ENCODE measurements at regions not wholly inside any gene's neighbourhood (a gene's known extent, or its start where the extent isn't known, plus 50 kb on each side); places are given as distances from the start of the nearest gene placed in this dataset.

DNA sequence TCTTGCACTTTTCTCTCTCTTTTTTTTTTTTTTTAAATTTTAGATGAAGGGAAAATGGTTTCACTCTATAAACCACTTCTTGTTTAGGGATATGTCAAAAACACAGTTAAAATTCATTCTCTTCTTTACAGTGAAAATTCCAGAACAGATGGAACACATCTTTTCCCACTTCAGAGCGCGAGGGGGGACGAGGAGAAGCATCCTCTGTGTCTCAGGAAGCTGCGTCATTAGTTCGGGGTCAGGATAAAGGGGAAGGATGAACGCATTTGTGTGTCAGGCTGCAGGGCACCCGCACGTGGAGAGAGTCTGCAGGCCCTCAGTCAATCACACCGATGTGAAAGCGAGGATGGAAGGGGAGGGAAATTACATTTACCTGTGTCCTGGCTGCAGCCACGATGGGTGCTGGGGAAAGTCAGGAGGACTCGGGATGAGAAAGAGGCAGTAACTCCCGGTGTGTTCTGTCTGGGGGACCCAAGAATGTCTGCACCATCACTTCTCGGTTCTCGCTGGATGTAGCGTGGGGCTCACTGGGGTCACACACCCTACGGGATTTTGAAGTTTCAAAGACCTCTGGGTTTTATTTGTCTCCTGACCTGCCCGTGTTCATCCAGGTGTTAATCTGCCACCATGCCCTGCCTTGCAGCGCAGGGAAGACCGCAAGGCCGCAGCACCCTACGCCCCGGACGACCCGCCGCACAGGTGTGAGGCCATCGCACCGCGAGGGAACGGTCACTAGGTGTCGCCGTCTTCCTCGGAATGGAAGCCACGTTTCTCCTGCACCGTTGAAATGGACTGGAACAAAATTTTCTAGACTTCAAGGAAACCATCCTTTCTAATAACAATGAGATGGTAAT lies 66.7 kb upstream of the PITRM1 start:
- intact Hi-C loops (cut with DNase I; ENCODE audit: low total_unique reads), result no loop called here
- Histone ChIP-seq H3K27ac (peak overlapping the region in 1 of 2 donors; percentile 59), H3K27me3 (no peaks in the 10 kb centered on the region), H3K4me1 (no peaks in the 10 kb centered on the region), H3K4me3 (no peak overlapping the region), H3K9me3 (no peaks in the 10 kb centered on the region), H3K36me3 (no peaks in the 10 kb centered on the region)
- DNase-seq, result peak; percentile 76 to 77
- no peak for TF ChIP-seq POLR2A (IDR thresholded peaks at IDR 0.05)
- TF ChIP-seq, protein P1, sequence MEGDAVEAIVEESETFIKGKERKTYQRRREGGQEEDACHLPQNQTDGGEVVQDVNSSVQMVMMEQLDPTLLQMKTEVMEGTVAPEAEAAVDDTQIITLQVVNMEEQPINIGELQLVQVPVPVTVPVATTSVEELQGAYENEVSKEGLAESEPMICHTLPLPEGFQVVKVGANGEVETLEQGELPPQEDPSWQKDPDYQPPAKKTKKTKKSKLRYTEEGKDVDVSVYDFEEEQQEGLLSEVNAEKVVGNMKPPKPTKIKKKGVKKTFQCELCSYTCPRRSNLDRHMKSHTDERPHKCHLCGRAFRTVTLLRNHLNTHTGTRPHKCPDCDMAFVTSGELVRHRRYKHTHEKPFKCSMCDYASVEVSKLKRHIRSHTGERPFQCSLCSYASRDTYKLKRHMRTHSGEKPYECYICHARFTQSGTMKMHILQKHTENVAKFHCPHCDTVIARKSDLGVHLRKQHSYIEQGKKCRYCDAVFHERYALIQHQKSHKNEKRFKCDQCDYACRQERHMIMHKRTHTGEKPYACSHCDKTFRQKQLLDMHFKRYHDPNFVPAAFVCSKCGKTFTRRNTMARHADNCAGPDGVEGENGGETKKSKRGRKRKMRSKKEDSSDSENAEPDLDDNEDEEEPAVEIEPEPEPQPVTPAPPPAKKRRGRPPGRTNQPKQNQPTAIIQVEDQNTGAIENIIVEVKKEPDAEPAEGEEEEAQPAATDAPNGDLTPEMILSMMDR (IDR thresholded peaks at IDR 0.05), result peak; percentile 87 to 95 (median 90)

DNA sequence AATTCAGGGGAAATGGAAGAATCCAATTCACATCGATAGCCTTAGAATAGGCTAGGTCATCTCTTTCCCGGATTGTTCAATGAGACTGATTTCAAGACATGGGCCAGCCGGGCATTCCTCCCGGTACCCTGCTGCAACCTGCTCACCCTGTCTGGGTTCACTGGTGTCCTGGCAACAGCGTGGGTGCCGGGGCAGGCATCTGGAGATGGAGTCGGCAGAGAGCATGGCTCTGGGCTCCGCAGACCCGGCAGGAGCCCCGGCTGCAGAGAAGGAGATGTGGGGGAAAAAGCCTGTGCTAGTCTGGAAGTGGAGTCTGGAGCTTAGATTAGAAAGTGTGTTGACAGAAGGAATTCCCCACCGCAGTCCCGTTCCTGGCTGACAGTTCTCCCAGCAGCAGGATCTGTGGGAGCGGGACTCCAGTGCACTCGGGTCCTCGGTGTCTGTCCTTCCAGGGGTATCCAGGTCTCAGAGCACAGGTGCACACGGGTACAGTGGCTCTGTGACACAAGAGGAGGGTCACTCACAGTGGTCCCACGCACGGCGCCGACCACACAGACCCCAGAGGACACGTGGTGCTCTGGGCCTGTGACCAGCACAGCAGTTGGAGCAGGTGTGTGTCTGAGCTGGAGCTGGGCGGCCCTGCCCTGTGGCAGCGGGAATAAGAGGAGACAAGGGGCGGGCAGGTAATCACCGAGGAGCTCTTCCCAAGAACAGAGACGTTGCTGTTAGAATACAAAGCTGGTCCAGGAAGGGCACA lies 65.7 kb upstream of the PITRM1 start:
- no peaks in the 10 kb centered on the region for H3K27me3 ChIP-seq
- intact Hi-C loops (cut with DNase I; ENCODE audit: low total_unique reads), result no loop called here
- no peak overlapping the region for H3K4me3 ChIP-seq
- H3K9me3 ChIP-seq, result no peaks in the 10 kb centered on the region
- no peaks in the 10 kb centered on the region for H3K4me1 ChIP-seq
- TF ChIP-seq, protein P1 (IDR thresholded peaks at IDR 0.05), result no peak
- TF ChIP-seq POLR2A (IDR thresholded peaks at IDR 0.05), result no peak
- no peak overlapping the region for H3K27ac ChIP-seq
- DNase-seq, result no peak
- H3K36me3 ChIP-seq, result no peaks in the 10 kb centered on the region

DNA sequence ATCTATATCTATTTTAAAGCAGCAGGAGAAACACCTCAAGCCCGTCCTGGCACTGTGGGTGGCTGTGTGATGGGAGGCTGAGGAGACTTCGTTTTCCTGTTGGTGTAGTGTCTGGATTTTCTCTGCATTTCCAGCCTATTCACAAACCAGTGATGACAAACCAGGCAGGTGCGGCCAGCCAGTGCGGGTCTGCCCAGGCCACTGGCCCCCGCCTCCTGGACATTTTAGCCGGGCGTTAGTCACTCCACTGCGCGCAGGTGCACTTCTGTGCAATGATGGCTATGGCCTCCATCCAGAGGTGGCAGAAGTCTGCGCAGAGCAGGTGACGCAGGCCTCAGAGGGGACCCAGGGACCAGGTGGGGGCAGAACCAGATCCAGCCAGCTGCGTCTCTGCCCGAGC lies 64.9 kb upstream of the PITRM1 start:
- intact Hi-C loops (cut with DNase I; ENCODE audit: low total_unique reads), result no loop called here
- TF ChIP-seq, protein P1 (IDR thresholded peaks at IDR 0.05), result no peak
- no peak for TF ChIP-seq POLR2A (IDR thresholded peaks at IDR 0.05)

DNA sequence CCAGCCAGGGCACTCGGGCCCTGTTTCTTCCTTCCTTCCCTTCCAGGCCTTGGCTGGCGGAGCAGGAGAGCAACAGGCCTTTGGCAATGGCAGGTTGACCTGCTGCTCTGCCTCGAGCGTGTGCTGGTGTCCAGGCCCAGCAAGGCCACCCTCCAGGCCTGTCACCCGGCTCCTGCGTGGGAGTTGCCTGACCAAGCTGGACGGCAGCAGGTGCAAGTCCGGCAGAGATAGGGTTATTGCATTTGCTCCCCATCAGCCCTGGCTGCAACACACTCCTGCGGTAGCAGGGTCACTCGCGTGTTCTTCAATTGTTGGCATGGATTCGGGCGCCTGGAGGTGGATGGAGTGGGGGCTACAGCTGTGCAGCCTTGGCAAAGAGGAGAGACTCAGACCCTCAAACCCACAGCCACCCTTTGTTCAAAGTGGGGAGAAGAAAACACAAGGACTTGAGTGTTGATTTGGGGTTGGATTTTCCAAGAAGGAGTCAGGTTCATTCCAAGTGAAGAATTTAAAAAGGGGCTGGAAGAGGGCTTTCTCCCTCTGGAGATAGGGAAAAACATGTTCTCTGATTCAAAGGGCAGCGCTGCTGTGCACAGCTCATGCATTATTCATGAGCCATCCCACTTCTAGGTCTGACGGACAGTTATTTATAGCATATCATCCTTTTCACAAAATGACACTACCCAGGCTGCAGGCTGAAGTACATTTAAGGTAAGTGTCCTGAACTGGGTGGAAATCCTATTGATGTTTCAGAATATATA lies 64.2 kb upstream of the PITRM1 start:
- TF ChIP-seq, protein P1 (IDR thresholded peaks at IDR 0.05), result no peak
- no peak for TF ChIP-seq POLR2A (IDR thresholded peaks at IDR 0.05)
- H3K27ac ChIP-seq, result no peak overlapping the region
- DNase-seq, result no peak
- no peaks in the 10 kb centered on the region for H3K9me3 ChIP-seq
- H3K27me3 ChIP-seq, result no peaks in the 10 kb centered on the region
- intact Hi-C loops (cut with DNase I; ENCODE audit: low total_unique reads), result no loop called here
- H3K36me3 ChIP-seq, result no peaks in the 10 kb centered on the region
- no peak overlapping the region for H3K4me3 ChIP-seq
- no peaks in the 10 kb centered on the region for H3K4me1 ChIP-seq

More for the DNA sequence above, 64.9 kb upstream of the PITRM1 start:
- Histone ChIP-seq H3K4me1 (no peaks in the 10 kb centered on the region), H3K27ac (no peak overlapping the region), H3K27me3 (no peaks in the 10 kb centered on the region), H3K36me3 (no peaks in the 10 kb centered on the region), H3K9me3 (no peaks in the 10 kb centered on the region), H3K4me3 (no peak overlapping the region)
- no peak for DNase-seq
